GM23338 (cell line): ENCODE measurements at regions not wholly inside any gene's neighbourhood (a gene's known extent, or its start where the extent isn't known, plus 50 kb on each side); places are given as distances from the start of the nearest gene placed in this dataset.

Source experiments
- CREB1 ChIP-seq: fragments of 250-450 bp; sonication (Bioruptor Pico); IDR thresholded peaks from 2 replicates; pipeline ENCODE4 v1.5.0; 2020; ENCODE audit warnings: low read depth, mild to moderate bottlenecking, moderate library complexity
- CTCF ChIP-seq, 2 experiments: fragments of 200-600 bp in 1 of 2; sonication (generic) in 1 of 2; conservative IDR thresholded peaks; 2 replicates each; pipeline versions ENCODE4 v1.5.1 to v1.6.1; 2016 to 2017; ENCODE audit warnings: antibody characterized with exemption in 2 of 2, low read depth in 2 of 2, mild to moderate bottlenecking in 2 of 2, moderate library complexity in 1 of 2
- ETS1 ChIP-seq: IDR thresholded peaks from 2 replicates; pipeline ENCODE4 v1.6.1; 2016; ENCODE audit warnings: antibody characterized with exemption
- EZH2 ChIP-seq: fragments of 200-600 bp; sonication (generic); IDR thresholded peaks from one replicate; pipeline ENCODE4 v1.8.0; 2017; ENCODE audit warnings: antibody characterized with exemption, mild to moderate bottlenecking, low read depth; ENCODE audit not compliant: unreplicated experiment
- EZH2phosphoT487 ChIP-seq: fragments of 200-600 bp; sonication (generic); IDR thresholded peaks from one replicate; pipeline ENCODE4 v1.8.1; 2018; ENCODE audit warnings: antibody characterized with exemption; ENCODE audit not compliant: unreplicated experiment
- JUNB ChIP-seq: IDR thresholded peaks from one replicate; pipeline ENCODE4 v1.6.1; 2016; ENCODE audit warnings: antibody characterized with exemption; ENCODE audit not compliant: unreplicated experiment
- POLR2AphosphoS5 ChIP-seq: IDR thresholded peaks from 2 replicates; pipeline ENCODE4 v1.6.1; 2016; ENCODE audit warnings: antibody characterized with exemption, low read depth
- REST ChIP-seq: IDR thresholded peaks from one replicate; pipeline ENCODE4 v1.6.1; 2018; ENCODE audit warnings: antibody characterized with exemption; ENCODE audit not compliant: unreplicated experiment
- ZNF114 ChIP-seq: fragments of 250-450 bp; sonication (Bioruptor Pico); IDR thresholded peaks from 2 replicates; pipeline ENCODE4 v1.5.0; 2020; ENCODE audit warnings: mild to moderate bottlenecking, moderate library complexity
- ZNF331 ChIP-seq: fragments of 250-450 bp; sonication (Bioruptor Pico); IDR thresholded peaks from 2 replicates; pipeline ENCODE4 v1.5.0; 2020; ENCODE audit warnings: low read depth, mild to moderate bottlenecking, moderate library complexity

- TF ChIP-seq POLR2AphosphoS5 (no peak), CTCF (conservative IDR thresholded peaks at IDR 0.05; ENCODE audit: low read depth in 2 of 2) (no peak), REST (no peak), EZH2 (no peak), ZNF114 (CRISPR knock-in tag) (no peak), EZH2phosphoT487 (no peak), JUNB (no peak), CREB1 (CRISPR knock-in tag) (no peak), ZNF331 (no peak), ETS1 (no peak)
Observed at GRCh38 chr12:115457798-115458197, 773.8 kb upstream of the TBX3 start.
